ENCODE measurements at regions not wholly inside any gene's neighbourhood (a gene's known extent, or its start where the extent isn't known, plus 50 kb on each side); places are given as distances from the start of the nearest gene placed in this dataset.

DNA sequence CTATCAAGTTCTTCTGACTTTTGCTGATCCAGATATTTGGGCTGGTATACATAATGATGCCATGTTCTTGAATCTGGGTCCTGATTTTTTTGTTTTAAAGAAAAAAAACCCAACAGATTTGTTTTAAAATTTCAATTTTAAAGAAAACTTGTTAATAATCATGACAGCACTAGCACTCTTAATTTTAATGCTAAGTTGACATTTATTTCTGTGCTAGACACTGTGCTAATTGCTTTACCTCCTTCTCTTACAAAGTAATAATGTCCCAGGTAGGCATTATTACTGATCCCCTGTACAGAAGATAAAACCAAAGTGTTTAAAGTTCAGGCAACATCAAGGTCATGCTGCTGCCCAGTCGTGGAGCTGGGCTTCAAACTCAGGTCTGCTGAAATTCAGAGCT lies 101.9 kb downstream of the ZNF608 start:
- no peak for DNase-seq

DNA sequence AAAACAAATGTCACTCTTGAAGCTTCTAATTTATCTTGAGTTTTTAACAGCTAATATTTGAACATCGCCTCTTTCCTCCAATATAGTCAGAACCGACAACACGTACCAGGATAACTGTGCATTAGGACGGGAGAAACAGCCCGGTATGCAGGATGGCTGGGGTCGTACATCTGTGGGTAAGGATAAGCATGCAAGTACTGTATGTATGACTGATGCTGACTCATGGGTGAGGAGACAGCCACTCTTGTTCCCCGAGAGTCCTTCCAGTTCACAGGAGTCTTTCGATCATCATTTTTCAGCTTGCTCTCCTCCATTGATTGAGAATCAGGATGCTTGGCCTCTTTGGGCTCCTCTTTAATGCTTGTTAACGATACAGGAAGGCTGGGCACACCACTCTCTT lies 102.3 kb downstream of the ZNF608 start:
- DNase-seq = no peak

DNA sequence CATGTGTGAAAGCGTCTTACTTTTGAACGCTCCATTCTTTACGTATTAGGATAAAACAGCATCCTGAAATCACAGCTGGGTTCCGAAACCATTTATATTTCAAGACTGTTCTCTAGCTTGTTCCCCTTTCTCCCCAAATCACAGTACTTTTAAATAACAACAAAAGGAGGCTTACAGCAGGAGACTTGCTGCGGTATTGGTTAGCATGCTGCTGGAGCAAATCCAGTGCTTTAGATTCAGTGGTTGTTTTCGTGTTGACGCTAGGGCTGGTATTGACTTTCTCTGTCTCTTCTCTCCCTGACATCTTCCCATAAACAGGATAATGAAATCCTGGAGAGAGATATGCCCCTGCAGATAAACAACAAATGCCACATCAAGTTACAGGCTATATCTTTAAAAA lies 103.1 kb downstream of the ZNF608 start:
- no peak for DNase-seq

DNA sequence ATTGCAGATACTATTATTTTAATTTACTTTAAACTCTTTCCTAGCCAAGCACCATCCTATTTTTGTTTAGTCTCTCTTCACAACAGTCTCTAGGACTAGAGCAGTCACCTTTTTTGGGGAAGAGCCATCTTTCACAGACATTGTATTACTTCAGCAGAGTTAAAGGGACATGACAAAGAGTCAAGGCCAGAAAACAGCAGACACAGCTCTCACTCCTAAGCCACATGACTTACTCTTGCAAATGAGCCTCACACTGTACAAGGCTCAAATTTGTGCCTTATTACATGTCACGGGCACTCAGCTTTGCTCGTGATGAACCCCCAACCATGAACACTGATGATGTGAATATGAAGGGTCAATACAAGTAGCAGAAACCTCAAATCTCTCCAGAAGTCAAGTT lies 104.3 kb downstream of the ZNF608 start:
- DNase-seq = no peak

DNA sequence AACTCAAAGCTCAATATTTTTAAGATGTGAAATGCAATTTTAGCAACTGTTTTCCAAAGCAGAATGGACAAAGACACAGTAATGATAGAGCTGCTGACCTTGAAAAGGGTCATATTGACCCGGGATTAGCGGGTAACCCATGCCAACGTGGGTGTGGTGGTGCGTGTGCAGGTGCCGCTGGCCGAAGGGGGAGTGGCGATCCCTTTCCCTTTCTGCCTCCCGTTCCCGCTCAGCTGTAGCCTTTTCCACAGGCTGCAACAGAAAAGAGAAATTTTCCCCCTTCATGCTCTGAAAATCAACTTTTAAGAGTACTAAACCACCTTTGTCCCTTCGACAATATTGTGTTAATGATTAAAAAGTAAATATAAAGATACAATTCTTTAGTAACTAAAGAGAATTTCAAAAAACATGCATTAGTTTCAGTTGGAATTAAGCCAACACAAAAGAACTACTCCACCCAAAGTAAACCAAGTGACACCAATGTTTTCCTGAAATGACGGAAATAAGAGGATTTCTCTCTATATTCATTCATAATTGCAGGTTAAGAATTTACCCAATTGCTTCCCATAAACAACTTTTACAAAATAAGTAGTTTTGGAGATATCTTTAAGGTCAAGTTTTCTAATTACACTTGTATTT lies 105.2 kb downstream of the ZNF608 start:
- DNase-seq = no peak

DNA sequence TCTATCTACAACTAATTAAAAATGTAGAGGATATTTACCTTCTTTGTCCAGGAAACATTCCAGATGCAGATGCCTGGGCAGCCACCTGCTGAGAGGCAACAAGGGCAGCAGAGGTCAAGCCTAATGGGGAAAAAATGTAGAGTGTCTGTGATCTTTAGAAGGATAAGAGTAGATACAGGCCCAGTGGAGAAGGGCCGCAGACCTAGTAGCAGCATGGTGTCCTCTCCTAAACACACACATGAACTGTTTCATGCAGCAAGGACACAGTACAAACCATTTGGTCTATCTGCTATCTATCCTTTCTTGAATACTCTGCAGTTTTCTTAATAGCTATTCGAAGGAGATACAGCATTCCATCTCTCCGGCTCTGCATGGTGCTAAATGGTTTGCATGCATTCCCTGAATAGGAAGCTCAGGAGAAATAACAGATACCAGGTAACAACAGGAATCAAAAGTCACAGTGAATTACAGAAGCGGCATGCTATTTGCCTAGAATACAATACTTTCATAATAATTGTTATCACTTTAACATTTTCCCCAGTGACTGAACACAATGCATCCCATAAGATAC lies 107.3 kb downstream of the ZNF608 start:
- DNase-seq = no peak

DNA sequence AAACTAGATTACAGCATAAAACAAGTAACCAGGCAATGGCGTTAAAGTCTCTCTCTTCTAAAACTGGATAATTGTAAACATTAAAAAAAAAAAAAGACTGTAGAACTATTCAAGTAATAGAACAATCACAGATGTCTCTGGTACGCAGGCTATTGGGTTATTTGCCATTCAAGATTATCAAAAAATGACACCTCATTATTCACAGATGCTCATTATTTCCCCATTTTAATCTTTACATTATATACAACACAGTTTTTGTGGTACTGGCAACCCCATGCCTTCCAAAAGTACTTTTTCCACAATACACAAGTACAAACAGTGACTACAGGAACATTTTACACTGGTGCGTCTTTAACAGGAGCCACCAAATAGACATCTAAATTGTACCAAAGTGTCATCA lies 109.4 kb downstream of the ZNF608 start:
- DNase-seq = no peak

DNA sequence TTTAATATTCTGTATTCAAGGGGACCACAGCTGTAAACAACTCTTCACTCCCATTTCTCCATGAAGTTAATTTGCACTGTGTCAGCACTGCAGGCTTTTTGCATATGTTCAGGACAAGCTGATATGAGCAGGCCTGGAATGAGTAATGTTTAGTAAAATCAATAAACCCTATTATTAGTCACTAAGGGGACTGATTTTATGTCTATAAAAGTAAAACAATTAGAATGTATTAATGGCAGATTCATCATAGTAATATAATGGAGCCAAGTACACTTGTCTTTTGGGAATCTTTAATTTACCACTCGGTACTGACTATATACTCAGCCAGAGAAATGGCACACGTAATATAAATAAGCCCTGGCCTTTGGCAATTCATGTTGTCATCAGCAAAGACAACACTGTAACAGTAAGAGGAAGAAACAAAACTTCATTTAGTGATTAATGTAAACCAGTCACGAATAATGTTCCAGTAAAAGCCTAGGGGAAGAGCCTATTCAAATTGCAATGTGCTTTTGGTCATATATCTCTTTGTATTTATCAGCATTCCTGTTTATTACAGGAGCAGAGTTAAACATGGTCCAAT lies 111.6 kb downstream of the ZNF608 start:
- DNase-seq = no peak

DNA sequence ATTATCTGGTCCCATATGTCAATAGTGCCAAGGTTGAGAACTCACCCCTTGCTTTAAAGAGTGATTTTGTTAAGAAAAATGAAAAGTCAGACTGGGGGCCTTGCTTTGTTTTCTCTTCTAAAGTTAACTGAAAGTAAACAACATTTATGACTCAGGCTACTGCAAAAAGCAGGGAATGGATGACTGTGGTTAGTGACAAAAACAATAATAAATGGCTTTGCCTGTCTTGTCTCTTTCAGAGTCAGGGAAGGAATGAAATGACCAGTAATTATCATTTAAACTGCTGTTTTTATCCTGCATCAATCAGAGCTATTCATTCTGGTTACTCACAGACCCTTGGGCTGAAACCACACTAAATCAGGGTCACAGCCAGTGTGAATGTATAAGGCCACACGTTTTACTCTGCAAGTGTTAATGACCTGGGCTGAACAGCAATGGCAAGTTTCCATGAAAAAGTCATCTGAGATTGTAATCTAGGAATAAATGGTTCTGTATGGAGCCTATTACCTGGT lies 112.2 kb downstream of the ZNF608 start:
- no peak for DNase-seq

DNA sequence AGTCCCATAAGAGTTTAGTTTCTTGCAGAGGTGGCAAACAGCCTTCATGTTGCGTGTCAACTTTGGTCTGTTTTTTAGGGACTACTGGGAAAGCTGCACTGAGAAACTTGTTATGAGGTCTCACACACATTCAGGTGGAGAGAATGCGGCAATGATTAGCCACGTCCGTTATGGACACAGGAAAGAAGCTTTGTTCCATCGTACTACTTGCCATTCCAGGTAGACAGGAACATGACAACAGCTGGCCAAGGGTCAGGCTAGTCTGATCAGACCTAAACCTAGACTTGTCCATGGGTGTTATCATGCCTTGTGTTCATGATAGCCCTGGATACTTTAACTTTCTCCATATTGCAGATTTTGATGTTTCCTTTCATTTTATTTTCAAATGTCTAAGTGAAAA lies 113.2 kb downstream of the ZNF608 start:
- DNase-seq = no peak

DNA sequence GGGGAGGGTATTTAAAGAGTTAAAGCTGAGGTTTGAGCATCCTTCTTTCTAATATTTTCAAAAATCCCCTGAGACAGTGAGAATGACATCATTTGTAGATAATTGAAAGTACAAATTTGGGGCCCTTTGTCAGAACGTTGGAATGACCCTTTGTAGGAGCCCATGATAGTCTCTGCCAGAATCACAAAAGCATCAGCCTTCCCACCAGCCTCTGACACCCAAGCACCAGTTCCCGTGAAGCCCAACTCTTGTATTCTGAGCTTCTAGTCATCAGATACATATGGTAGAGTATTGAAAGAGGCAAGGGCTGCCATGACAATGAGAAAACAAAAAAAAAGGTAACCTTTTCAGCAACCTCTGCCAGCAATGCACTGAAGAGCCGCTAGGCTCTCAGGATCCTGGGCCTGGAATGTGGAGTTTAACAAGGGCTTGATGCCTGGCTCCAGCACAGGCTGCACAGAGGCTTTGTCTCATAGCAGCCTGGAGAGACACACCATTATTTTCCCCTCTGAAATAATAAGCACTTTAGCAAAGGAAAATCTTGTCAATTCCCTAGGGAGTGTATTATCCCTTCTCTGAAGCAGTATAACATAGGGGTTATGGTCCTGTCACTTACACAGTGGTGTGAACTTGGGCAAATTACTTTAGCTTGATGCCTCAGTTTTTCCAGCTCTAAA lies 114.4 kb downstream of the ZNF608 start:
- no peak for DNase-seq

DNA sequence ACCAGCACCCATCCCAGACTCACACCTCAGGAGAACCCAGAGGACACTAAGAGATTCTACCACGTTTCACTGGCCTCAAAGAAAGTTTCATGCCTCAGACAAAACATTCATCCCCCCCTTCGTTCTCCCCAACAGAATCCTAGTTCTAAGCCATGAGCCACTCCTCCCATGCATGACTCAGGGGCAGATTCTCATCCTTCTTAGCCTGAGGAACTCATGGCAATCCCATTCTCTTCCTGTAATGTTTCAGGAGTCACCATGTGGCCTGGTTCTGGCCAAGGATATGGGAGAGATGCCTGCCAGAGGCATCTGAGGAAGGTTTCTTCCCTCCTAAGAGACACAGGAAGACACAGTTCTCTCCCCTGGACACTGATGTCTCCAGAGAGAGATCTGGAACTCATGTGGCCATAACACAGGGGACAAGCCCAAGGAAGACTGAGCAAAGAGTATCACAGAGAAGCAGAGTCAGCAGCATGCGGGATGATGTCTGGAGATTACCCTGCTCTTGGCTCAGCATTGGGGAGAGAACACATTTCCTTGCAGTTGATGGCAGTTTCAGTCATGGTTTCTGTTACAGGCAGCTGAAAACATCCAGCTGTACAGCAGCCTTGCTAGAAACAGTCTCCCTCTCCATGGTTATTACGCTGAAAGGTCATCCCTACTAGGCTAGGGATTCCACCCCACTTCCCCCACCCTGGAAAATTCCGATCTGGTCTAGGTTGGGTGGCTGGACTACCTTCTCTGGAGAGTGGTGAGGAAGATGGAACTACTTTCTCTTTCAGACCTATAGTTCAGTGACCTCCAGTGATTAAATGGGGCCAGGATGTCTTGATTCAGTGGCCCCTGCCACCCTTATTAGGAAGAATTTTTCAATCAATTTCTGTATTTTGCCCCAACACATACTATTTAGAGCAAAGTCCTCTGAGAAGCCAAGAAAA lies 115.4 kb downstream of the ZNF608 start:
- no peak for DNase-seq

DNA sequence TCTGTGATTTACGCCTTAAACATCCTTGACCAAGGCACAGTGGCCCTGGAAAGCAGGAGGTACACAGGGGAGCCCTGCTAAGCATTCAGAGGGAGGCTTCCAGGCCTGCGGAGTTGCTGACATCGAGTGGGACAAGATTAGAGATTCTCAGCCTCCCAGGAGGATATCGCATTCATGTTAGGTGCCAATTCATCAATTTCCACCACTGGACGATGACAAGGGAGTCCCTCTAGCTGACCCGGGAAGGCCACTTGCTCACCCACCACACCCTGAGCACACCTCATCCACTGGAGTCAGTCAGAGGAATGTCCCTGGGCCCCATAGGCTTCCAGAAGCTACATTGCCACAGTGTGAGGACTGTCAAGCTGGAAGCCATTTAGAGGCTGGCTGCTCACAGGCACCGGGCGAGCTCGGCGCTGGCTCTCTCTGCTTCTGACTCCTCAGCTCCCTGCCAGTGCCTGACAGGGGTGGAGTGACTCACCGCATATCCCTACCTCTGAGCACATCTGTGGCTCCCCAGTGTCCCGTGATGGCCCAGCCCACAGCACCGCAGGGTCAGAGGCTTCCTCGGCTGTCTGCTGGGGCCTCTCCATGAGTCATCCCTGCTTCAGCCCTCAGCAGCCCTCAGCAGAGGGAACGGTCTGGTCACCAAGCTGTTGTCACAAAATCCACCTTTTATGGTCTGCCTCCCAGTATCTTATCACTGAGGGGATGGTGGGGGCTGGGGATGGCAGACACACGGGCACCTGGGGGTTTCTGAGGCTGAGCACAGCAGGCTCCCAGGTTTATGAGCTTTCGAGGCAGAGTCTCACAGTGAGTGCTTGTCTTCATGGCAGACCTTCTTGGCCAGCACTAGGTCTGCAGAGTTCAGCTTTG lies 117.5 kb downstream of the ZNF608 start:
- no peak for DNase-seq

DNA sequence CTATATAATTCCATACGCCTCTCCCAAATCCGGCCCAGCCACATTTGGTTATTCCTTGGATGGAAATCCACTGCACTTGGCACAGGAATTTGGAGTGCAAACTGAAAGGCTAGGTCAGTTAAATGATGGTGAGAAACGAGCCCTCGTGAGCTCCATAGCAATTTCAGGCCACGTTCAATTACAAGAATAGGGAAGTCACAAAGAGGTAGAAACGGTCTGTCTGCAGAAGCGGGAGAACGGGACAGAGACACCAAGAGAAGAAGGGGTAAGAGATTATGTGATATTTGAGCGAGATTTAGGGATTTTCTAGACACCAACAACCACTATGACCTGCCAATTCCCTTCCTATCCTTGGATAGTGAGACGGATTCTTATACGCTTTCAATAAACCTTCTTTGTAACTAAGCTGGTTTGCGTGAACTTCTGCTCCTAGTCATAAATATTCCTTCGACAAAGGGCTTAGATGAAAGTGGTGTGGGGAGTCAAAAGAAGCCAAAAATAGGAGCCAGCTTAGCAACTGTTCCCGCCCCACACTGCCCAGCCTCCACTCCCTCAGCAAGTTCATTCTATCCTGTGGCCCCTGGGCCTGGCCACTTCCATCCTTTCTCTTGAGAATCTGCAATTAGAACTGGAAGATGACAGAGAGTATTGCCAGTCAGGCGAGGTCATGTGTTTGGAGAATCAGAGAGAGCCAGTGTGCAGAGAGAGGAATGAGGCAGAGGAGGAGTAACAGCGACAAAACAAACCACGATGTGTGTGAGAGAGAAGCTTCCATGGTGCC lies 118.4 kb downstream of the ZNF608 start:
- no peak for DNase-seq

DNA sequence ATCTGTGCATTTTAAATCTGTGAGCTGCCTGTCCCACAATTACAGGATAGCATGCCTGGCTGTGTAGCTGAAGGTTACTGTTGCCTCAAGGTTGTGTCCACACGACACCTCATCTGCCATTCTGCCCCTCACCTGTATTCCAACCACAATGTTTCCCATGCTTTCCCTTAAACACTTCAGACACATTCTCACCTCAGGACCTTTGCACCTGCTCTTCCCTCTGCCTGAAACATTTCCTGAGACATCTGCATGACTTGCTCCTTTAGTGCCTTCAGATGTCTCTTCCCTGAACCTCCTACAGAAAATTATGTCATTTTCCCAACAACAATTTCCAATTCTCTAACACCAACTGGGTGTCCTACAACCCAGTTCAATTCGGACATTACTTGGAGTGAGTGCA lies 120.4 kb downstream of the ZNF608 start:
- DNase-seq = no peak

DNA sequence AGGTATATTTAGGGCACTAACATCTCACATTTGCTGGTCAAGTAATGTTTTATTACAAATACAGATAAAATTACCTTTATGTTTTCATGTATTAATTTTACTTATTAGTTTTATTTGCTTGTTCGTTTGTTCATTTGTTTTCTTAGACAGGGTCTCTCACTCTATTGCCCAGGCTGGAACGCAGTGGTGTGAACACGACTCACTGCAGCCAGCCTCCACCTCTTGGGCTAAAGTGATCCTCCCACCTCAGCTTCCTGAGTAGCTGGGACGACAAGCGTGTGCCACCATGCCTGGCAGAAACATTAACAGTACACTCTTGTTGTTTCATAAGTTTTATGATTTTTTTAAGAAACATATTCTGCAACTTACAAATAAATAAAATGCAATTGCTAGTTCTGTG lies 123.2 kb downstream of the ZNF608 start:
- DNase-seq = no peak

DNA sequence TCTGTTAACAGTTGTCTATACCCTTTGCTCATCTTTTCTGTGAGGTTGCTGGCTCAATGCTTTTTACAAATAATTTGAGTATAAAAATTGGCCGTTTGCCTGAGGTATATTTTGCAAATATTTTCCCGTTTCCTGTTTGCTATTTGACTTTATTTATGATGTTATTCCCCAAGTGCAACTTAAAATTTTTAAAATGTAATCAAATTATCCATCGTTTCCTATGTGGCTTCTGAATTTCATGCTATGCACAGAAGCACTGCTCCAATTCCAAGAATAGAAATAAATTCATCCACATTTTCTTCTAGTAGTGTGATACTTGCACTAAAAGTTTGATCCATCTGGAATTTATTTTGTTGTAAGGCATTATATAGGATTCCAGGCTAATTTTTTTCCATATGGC lies 123.6 kb downstream of the ZNF608 start:
- no peak for DNase-seq

DNA sequence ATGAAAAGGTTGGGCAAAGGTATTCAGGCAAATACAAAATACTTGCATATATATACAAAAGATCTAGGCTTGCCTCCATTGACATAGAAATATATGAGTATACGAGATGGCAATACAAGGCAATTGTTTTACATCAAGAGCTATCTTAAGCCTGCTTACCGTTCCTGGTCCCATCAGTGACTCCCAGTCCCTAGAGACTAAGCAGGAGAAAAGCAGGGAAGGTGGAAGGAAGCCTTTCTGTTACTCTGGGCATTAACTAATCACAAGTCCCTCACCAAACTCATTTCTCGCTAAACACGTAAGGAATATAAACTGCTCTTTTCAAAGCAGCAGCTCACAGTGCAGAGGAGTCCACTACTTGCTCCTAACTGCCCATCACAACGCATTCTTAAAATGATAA lies 125.2 kb downstream of the ZNF608 start:
- DNase-seq = no peak

DNA sequence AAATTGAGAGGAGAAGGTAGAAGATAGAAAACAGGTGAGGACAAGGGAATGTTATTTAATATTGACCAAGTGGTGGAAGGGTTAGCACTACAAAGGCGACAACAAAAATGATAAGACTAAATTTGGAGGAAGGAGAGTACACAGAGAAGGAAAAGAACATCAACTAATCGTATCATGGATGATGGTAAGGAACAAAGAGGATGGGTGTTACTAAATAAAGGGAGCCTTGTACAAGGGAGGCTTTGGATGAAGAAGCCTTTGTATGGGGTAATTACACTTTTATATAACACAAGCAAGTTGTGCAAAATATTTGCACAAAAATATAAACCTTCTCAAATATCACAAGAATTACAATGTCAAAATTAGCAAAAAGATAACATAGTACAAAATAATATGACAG lies 125.7 kb downstream of the ZNF608 start:
- no peak for DNase-seq

DNA sequence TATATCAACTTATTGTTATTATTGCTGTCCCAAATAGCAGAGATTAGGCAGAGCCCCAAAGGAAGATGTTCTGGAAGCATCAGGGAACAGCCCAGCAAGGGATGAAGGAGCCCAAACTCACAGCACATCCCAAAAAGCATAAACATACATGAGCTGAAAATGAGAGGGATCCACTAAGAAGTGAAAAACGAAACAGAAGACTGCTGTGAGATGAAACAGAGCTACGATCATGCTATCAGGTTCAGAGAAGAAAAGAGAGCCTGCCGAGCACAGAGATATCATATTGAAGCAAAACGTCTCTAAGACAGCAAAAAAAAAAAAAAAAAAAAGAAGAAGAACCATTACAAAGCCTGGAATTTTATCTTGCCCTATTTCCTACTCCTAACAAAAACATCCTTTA lies 127.3 kb downstream of the ZNF608 start:
- DNase-seq = no peak

DNA sequence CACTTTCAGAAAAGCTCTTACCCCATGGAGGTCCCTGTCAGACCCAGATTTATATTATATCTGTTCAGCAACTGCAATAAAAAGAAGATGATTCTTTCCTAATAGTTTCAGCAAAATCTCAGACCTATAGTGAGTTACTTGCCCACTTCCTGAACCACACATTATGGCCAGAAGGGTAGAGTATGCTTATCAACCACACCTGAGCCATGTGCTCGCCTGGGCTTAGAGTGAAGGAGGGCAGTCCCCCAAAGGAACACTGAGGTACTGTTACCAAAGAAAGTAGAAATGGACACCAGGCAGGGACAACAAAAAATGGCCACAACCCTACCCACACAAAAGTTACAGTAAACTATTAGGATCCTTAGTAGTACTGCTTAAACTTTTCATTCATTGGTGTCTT lies 128.7 kb downstream of the ZNF608 start:
- no peak for DNase-seq

Measured in NCI-H2081 treated with DMSO at 0.1 percent for 48 hours (cell line).